ENCODE measurements at regions not wholly inside any gene's neighbourhood (a gene's known extent, or its start where the extent isn't known, plus 50 kb on each side); places are given as distances from the start of the nearest gene placed in this dataset.
"Not testable (repeated sequence)": the region's sequence is repeated elsewhere in the genome, so short reads cannot be mapped to it uniquely, and the experiment has no call there.

GRCh38 chr4:12672303-12672702 is 811.8 kb downstream of the RAB28 start:
- DNase-seq: no peak

DNA sequence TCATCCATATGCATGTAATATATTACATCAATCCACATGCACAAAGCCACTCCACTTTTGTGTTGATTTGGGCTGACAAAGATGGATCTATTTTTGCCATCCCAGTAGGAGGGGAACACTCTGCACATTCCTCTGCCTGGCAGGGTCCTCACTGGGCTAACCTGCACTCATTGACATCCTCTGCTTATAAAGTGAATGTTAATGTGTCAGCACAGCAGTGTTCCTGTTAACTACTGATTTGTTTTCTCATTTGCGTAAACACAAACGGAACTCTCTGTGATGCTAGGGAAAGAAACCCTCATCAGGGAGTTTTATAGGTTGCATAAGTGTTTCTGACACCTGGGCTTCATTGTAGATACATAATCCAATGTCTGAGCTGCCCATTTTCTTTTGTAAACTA is 826.0 kb downstream of the RAB28 start:
- DNase-seq: no peak

DNA sequence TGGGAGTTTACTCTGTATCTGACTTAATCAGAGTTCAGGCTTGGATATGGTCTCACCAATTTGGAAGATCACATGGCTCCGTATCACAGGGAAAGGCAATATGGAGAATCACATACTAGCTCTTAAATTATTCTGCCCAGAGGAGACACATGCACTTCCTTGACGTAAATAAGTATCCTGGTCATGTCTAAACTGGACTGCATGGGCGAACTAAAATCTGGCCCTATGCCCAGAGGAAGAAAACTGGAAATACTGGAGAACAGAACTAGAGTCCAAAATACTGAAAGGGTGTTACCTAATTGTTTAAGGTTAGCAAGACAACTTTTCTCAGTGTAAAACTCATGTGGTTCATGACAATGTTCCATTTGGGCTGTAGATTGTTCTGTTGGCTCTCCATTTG is 832.3 kb downstream of the RAB28 start:
- DNase-seq: no peak

DNA sequence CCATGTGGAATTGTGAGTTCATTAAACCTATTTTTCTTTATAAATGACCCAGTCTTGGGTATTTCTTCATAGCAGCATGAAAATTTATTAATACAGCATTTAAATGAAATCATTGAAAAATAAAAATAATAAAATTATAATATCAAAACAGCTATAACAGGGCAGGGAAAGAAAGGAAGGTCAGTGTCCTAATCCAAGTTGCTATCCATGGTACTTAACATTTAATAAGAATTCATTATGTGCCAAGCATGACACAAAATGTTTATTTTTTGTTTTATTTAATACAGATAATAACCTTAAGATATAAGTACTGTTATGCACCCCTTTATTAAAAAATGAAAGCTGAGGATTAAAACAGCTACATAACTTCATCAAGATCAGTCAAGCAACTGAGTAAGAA is 838.4 kb downstream of the RAB28 start:
- no peak for DNase-seq

GRCh38 chr4:12644261-12644660 is 839.9 kb downstream of the RAB28 start:
- no peak for DNase-seq

GRCh38 chr4:12636191-12636590 is 847.9 kb downstream of the RAB28 start:
- no peak for DNase-seq

- no peak for DNase-seq
Observed at GRCh38 chr4:12635629-12636028, 848.5 kb downstream of the RAB28 start.

- peak; percentile 63 to 73 for DNase-seq
Observed at GRCh38 chr4:12633053-12633651, 851.0 kb downstream of the RAB28 start.

DNA sequence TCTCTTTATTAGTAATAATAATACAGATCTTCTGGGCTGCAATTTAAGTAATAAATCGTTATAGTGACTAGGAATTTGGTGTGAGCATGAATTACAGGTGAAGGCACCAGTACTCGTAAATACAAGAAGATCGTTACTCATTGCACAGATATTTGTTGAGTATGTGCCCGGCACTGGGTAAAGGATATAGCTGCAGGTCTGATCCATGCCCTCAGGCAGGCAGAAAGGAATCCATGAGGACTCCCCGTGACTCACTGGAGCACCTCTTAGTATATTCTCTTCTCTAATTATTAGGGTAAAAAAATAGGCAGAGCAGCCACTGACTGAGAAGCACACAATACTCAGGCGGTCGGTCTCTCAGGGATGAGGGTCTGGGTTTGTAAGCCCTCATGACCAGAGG is 868.3 kb downstream of the RAB28 start:
- DNase-seq: no peak

DNA sequence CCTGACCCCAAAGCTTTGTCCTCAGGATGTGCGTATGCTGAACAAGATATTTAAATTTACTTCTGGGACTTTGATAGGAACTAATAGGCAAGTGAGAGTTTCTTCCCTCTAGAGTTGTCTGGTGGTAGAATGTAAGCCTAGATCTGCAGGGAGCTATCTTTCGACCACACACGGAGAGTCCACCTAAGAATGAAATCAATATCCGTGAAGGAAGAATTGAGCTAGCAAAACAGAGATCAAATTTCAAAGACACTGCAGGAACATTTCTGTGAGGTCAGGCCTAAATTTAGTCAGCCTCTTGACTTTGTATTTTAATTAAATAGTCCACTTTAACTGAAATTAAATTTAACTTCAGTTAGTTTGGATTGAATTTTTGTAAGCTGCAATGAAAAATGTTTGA is 871.3 kb downstream of the RAB28 start:
- no peak for DNase-seq

GRCh38 chr4:12609212-12609875 is 874.8 kb downstream of the RAB28 start:
- DNase-seq: not testable (repeated sequence)

GRCh38 chr4:12595986-12596385 is 888.2 kb downstream of the RAB28 start:
- no peak for DNase-seq

DNA sequence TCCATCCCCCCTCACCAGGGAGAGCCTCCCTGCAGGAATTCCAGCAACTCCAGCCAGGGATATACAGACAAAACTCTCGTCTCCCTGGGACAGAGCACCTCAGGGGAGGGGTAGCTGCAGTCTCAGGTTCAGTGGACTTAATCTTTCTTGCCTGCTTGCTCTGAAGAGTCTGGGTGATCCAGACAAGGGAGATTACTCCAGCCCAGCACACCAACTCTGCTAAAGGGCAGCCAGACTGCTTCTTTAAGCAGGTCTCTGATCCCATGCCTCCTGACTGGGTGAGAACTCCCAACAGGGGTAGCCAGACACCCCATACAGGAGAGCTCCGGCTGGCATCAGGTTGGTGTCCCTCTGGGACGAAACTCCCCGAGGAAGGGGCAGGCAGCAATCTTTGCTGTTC is 888.7 kb downstream of the RAB28 start:
- no peak for DNase-seq

- DNase-seq: no peak
Observed at GRCh38 chr4:12588582-12588981, 895.6 kb downstream of the RAB28 start.

- DNase-seq: no peak
Observed at GRCh38 chr4:12586242-12587006, 897.7 kb downstream of the RAB28 start.

- DNase-seq: no peak
Observed at GRCh38 chr4:12584116-12584875, 899.8 kb downstream of the RAB28 start.

- no peak for DNase-seq
Observed at GRCh38 chr4:12583275-12583674, 900.9 kb downstream of the RAB28 start.

GRCh38 chr4:12580787-12581186 is 903.4 kb downstream of the RAB28 start:
- DNase-seq: no peak

DNA sequence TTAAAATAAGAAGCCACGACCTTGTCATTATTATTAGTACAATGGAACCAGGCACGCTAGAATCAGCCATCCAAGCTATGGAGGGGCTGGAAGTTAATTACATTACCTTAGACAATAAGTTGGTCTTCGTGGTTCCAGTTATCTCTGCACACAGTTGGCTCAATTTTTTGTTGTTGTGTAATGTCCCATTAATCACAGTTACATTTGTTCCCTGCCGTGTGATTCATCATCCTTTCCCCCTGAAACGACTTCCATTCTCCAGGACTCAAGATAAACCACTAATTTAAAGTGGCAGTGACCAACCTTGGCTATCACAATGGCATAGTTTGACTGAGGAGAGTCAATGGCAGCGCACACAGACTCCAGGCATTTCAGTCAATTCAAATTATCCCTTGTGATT is 905.0 kb downstream of the RAB28 start:
- DNase-seq: no peak

GRCh38 chr4:12576409-12576808 is 907.7 kb downstream of the RAB28 start:
- DNase-seq: no peak

DNA sequence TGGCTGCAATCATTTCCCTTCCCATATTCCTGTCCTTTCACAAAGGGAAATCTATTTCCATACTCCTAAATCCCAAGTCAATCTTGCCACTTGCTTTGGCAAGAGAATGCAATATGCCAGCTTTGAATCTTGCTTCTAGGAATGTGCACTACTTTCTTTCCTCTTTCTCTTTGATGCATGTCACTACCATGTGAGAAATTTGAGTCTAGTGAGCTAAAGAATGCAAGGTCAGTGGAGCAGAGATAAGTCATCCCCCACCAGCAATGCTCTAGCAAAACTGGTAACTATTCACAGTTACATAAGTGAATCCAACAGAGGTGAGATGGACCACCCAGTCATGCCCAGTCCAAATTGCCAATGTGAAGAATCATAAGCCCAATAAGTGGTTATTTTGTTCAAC is 910.4 kb downstream of the RAB28 start:
- DNase-seq: no peak

DNA sequence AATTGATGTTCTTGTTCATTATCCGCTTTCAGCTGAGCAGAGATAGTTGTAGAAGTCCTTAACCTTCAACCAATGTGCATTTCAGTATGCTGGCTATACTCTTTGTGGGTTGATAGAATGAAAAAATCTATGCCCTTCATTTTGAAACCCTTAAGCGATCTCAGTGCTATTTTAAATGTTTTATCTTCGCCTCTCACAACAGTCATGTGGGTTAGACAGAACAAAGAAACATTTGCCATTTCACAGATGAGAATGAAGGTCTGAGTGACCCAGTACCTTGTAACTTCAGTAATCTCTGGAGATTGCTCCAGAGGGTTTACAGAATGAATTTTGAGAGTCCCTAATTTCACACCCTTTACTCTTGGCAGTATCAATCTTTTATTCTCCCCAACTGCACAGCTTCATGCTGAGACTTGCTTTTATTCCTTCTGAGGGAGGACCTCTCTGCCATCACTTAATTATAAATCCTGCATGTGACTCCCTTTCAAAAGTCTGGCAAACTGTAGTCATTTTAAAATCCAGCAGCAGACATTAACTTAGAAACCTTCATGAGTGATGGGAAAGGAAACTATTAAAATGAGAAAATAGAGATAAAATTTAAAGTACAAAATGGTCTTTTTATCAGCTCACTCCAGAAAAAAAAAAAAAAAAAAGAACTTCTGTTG is 921.5 kb downstream of the RAB28 start:
- DNase-seq: no peak

DNA sequence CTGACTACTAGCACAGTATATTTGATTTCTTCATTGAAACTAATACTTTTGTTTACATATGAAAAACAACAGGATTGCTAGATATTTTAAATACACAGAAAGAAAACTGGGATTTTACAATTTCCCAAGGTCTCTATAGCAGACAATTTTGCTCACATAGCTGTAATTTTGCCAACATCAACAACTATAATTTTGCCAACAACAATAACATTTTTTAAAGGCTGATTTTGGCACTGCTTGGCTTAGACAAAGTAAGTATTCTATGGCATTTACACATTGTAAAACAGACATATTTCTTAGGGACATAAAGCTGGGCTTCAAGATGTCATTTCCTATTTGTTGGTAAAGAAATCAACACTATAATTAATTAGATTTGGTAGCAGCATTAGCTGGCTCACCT is 922.1 kb downstream of the RAB28 start:
- no peak for DNase-seq

Measured in inflammatory macrophage (primary cell).